GM12873 (cell line): ENCODE measurements at regions not wholly inside any gene's neighbourhood (a gene's known extent, or its start where the extent isn't known, plus 50 kb on each side); places are given as distances from the start of the nearest gene placed in this dataset.

Experiments
- TF ChIP-seq, protein P1 (sequence below): IDR thresholded peaks from 2 replicates; pipeline ENCODE4 v1.5.1; 2012; ENCODE audit warnings: low read depth, mild to moderate bottlenecking, moderate library complexity, low read length, control low read depth; ENCODE audit not compliant: insufficient read depth; ENCODE audit errors: missing control alignments

GRCh38 chr6:66662721-66663507 lies 955.9 kb upstream of the EYS start:
- TF ChIP-seq, protein P1, sequence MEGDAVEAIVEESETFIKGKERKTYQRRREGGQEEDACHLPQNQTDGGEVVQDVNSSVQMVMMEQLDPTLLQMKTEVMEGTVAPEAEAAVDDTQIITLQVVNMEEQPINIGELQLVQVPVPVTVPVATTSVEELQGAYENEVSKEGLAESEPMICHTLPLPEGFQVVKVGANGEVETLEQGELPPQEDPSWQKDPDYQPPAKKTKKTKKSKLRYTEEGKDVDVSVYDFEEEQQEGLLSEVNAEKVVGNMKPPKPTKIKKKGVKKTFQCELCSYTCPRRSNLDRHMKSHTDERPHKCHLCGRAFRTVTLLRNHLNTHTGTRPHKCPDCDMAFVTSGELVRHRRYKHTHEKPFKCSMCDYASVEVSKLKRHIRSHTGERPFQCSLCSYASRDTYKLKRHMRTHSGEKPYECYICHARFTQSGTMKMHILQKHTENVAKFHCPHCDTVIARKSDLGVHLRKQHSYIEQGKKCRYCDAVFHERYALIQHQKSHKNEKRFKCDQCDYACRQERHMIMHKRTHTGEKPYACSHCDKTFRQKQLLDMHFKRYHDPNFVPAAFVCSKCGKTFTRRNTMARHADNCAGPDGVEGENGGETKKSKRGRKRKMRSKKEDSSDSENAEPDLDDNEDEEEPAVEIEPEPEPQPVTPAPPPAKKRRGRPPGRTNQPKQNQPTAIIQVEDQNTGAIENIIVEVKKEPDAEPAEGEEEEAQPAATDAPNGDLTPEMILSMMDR, result no peak

- TF ChIP-seq, protein P1, result no peak
Observed at GRCh38 chr6:66662196-66662595, 955.2 kb upstream of the EYS start.

DNA sequence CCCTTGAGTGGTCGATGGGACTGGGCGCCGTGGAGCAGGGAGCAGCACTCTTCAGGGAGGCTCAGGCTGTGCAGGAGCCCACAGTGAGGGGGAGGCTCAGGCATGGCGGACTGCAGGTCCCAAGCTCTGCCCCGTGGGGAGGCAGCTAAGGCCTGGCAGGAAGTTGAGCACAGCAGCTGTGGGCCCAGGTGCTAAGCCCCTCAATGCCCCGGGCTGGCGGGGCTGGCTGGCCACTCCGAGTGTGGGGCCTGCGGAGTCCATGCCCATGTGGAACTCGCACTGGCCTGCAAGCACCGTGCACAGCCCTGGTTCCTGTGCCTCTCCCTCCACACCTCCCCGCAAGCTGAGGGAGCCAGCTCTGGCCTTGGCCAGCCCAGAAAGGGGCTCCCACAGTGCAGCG lies 948.4 kb upstream of the EYS start:
- TF ChIP-seq, protein P1, result no peak

- TF ChIP-seq, protein P1, result no peak
Observed at GRCh38 chr6:66638518-66638917, 931.5 kb upstream of the EYS start.

DNA sequence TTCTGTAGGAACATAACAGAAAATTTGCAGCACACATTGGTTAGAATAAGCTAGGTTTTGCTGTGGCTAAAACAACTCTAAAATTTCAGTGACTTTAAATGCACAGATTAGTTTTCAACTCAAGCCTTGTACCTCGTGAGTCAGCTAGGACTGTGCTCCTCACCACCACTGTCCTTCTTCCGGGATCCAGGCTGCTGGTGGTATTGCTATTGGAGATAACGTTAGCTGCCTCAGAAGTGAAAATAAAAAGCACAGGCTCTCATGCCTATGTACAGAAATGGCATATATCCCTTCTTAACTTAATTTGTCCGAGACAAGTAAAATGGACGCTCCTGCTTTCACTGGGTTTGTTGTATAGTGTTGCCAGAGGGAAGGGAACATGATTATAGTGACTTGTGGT lies 931.1 kb upstream of the EYS start:
- TF ChIP-seq, protein P1, result no peak

DNA sequence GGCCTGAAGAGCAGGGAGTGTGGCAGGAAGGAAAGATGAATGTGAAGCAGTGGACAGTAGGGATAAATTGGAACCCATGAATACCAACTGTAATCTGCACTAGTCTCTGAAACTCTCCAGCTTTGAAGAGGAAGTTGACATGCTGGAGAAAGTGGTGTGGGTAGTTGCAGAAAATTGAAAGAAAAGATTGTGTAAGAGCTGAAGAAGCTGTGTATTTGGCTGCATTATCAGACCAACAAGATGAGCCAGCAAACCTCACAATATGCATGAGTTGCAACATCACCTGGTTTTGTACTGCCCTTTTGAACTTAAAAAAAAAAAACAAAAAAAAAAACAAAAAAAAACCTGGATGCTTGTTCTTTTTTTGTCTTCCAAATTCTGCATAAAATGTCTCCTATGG lies 921.9 kb upstream of the EYS start:
- TF ChIP-seq, protein P1, result no peak

DNA sequence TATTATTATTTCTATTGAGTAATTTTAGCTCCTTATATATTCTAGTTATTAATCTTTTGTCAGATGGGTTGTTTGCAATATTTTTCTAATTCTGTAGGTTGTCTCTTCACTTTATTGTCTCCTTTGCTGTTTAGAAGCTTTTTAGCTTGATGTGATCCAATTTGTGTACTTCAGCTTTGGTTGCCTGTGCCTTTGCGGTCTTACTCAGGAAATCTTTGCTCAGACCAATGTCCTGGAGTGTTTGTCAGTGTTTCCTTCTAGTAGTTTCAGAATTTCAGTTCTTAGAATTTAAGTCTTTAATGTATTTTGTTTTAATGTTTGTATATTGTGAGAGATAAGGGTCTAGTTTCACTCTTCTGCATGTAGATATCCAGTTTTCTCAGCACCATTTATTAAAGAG lies 916.0 kb upstream of the EYS start:
- TF ChIP-seq, protein P1, result no peak

- TF ChIP-seq, protein P1, result no peak
Observed at GRCh38 chr6:66605971-66606370, 898.9 kb upstream of the EYS start.
